NCI-H146 treated with DMSO at 0.1 percent for 48 hours (cell line): ENCODE measurements at regions not wholly inside any gene's neighbourhood (a gene's known extent, or its start where the extent isn't known, plus 50 kb on each side); places are given as distances from the start of the nearest gene placed in this dataset.

Source experiments
- DNase-seq: peaks from one replicate; lab custom pipeline; 2025; ENCODE audit not compliant: unreplicated experiment; lab: John Stamatoyannopoulos, UW

- DNase-seq = no peak
Measured at GRCh38 chr7:381211-382042, 91.5 kb downstream of the FOXL3 start.

- no peak for DNase-seq
Measured at GRCh38 chr7:382043-382400, 92.1 kb downstream of the FOXL3 start.

- DNase-seq = no peak
Measured at GRCh38 chr7:386385-386784, 96.4 kb downstream of the FOXL3 start.

- DNase-seq = no peak
Measured at GRCh38 chr7:387132-388022, 97.4 kb downstream of the FOXL3 start.

- DNase-seq = no peak
Measured at GRCh38 chr7:388023-388960, 98.3 kb downstream of the FOXL3 start.

- no peak for DNase-seq
Measured at GRCh38 chr7:388961-389701, 99.2 kb downstream of the FOXL3 start.

- DNase-seq = no peak
Measured at GRCh38 chr7:389911-390601, 100.1 kb downstream of the FOXL3 start.

- DNase-seq = no peak
Measured at GRCh38 chr7:390761-391410, 100.9 kb downstream of the FOXL3 start.

- no peak for DNase-seq
Measured at GRCh38 chr7:391411-391951, 101.5 kb downstream of the FOXL3 start.

GRCh38 chr7:391961-392524, 102.1 kb downstream of the FOXL3 start:
- no peak for DNase-seq

- no peak for DNase-seq
Measured at GRCh38 chr7:392822-393221, 102.9 kb downstream of the FOXL3 start.

- DNase-seq = no peak
Measured at GRCh38 chr7:395643-396042, 105.7 kb downstream of the FOXL3 start.

- DNase-seq = no peak
Measured at GRCh38 chr7:398888-399287, 108.9 kb downstream of the FOXL3 start.

GRCh38 chr7:400901-401485, 111.0 kb downstream of the FOXL3 start:
- DNase-seq = no peak

- no peak for DNase-seq
Measured at GRCh38 chr7:401495-401894, 111.5 kb downstream of the FOXL3 start.

- DNase-seq = no peak
Measured at GRCh38 chr7:404812-405488, 114.7 kb downstream of the PDGFA start.

- no peak for DNase-seq
Measured at GRCh38 chr7:405489-406211, 114.0 kb downstream of the PDGFA start.
